Umbilical cord (tissue), 1 donor: ENCODE measurements at regions not wholly inside any gene's neighbourhood (a gene's known extent, or its start where the extent isn't known, plus 50 kb on each side); places are given as distances from the start of the nearest gene placed in this dataset.
"Not testable (repeated sequence)": the region's sequence is repeated elsewhere in the genome, so short reads cannot be mapped to it uniquely, and the experiment has no call there.

ENCODE experiments used
- DNase-seq: peaks from one replicate; pipeline ENCODE4 v3.0.0-alpha.2; 2015; ENCODE audit warnings: low spot score

- no peak for DNase-seq
Observed at GRCh38 chr12:38480594-38480993, 164.0 kb downstream of the ALG10B start.

GRCh38 chr12:38484821-38485449 is 168.4 kb downstream of the ALG10B start:
- no peak for DNase-seq

GRCh38 chr12:38488866-38489265 is 172.3 kb downstream of the ALG10B start:
- no peak for DNase-seq

DNA sequence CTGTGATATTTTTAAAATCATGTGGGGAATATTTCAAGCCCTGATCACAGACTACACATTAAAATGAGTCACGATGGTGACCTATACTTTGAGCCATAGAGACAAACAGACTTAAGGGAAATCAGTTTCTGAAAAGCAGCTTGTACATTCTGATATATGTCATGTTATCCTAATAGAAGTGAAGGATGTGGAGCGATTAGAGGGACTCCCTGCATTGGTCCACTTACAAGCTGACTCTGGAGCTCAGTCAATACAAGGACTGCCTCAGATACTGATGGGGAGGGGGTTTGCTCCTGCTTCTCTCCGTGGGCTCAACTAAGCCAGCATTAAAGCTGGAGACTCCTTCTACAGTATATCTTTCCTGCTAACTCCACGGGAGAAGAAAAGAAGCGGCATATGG is 173.5 kb downstream of the ALG10B start:
- no peak for DNase-seq

- no peak for DNase-seq
Observed at GRCh38 chr12:38490941-38491340, 174.4 kb downstream of the ALG10B start.

- DNase-seq: no peak
Observed at GRCh38 chr12:38501481-38501880, 184.9 kb downstream of the ALG10B start.

DNA sequence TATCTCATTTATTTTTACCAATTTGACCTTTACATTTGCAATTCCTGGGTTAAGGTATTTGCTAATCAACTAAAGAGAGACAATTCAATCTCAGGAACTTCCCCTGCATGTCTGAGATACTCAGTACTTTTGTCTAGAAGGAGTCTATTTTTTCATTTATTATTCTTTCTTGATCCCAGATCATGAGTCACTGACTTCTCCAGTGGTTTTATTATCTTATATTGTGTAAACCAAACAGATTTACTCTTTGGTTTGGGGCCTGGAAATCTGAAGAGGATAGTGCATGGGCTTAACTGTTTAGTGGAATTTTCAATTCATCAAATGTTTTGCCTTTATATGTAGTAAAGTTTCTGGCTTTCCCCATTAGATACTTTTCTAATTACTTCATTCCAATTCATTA is 185.4 kb downstream of the ALG10B start:
- peak; percentile 21 for DNase-seq

GRCh38 chr12:38502415-38502814 is 185.8 kb downstream of the ALG10B start:
- DNase-seq: peak; percentile 9

GRCh38 chr12:38507839-38508238 is 191.3 kb downstream of the ALG10B start:
- no peak for DNase-seq

- DNase-seq: no peak
Observed at GRCh38 chr12:38508246-38508645, 191.7 kb downstream of the ALG10B start.

- no peak for DNase-seq
Observed at GRCh38 chr12:38515912-38516311, 199.3 kb downstream of the ALG10B start.

GRCh38 chr12:38516418-38516817 is 199.8 kb downstream of the ALG10B start:
- no peak for DNase-seq

- DNase-seq: no peak
Observed at GRCh38 chr12:38523920-38524319, 207.3 kb downstream of the ALG10B start.

DNA sequence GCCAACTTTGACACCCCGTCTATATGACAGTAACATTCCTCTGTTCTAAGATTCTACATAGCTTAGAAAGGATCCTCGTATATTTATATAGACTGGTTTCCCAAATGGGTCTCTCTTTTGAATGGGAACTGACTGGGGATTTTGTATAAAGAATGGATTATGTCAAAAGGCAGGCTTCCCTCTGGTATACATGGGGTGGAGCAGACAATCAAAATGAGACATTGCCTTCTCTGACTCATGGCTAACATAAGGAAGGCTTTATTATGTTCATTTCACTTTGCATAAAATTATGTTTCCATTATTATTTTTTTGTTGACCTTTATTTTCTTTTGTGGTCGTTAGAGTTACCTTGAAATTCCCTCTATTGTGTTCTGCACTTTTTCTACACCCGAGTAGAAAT is 211.1 kb downstream of the ALG10B start:
- DNase-seq: no peak

GRCh38 chr12:38528527-38528926 is 212.0 kb downstream of the ALG10B start:
- no peak for DNase-seq

- not testable (repeated sequence) for DNase-seq
Observed at GRCh38 chr12:38529281-38529680, 212.7 kb downstream of the ALG10B start.

DNA sequence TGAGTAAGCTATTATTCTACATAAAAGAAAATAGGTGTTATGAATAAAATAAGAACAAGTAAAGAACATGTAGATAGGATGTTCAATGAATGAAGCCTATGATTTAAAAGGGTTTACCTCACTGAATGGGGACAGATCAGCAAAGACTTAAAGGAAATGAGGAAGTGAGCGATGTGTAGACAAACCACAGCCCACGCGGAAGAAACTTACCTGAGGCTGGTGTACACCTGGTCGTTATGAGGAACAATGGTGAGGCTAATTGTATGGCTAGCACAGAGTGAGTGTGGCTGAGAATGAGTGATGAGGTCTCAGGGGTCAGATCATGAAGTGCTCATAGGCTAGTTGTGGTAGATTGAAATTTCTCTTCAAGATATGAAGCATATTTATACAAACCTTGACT is 221.7 kb downstream of the ALG10B start:
- no peak for DNase-seq

DNA sequence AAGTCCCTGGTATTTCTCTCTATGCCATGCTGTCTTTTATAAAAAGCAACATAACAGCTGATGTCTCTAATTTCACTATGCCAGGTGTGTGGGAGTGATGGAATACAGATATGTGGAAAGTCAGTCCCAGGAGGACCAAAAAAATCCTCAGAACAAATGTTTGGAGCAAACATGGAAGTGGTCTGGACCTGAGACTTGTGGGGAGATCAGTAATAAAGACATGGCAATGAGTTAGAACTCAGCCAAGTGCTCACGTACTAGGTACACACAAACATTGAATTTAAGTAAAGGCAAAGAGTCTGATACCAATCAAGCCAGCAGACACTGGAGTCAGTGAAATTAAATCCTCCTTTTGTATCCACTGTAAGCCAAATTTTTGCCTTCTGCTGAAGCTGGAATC is 223.6 kb downstream of the ALG10B start:
- no peak for DNase-seq

DNA sequence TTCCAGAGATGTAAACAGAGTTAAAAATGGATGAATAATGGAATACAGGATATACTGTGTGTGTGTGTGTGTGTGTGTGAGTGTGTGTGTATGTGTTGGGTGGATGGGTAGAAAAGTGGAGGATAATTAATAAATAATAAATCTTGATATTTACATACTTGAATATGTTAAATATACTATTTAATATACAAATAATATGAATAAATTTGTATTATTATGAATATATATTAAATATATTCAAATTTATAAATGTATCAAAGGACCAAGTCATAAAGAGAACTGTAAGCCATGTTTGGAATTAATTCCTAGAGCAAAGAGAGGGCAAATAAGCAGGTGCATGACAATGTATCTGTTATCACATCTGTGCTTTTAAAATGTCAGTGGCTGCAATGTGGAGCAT is 225.3 kb downstream of the ALG10B start:
- no peak for DNase-seq

- DNase-seq: no peak
Observed at GRCh38 chr12:38543151-38543550, 226.6 kb downstream of the ALG10B start.

DNA sequence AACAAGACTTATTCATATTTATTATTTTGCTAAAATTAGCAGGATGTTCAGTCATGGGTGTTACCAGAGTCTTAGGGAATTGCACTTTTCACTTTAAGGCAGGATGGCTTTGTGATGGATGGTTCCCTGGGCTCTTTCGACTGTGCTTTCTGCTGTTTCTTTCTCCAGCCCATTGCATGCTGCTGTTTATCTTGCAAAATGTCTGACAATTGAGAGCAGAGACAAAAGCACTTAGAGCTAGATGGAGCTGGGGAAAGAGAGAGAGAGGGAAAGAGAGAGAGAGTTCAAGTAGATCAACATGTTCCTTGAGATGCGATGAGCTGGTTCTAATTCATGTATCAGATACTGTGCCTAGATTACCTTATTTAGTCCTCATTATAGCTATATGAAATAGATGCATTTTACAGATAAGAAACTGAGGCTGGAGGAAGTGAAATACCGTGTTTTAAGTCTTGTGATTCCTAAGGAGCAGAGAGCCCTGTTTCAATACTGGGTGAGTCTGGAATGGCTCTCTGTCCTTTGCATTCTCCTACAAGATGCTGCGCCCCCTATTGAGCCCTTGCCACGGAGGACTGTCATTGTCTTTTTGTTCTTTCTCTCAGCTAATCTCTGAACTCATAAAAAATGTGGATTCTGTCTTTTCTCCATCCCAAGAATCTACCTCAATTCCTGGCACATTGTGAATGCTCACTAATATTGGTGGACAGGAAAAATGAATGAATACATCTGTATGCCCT is 227.9 kb downstream of the ALG10B start:
- peak; percentile 1 for DNase-seq

GRCh38 chr12:38547586-38547985 is 231.0 kb downstream of the ALG10B start:
- DNase-seq: no peak
